Panc1 (cell line): ENCODE measurements at regions not wholly inside any gene's neighbourhood (a gene's known extent, or its start where the extent isn't known, plus 50 kb on each side); places are given as distances from the start of the nearest gene placed in this dataset.

Source experiments
- CTCF ChIP-seq: fragments of 450-650 bp; IDR thresholded peaks from 2 replicates; pipeline ENCODE4 v1.5.1; 2017; ENCODE audit warnings: mild to moderate bottlenecking
- REST ChIP-seq, 2 experiments: IDR thresholded peaks; 2 replicates each; pipeline ENCODE4 v1.6.1; 2011 to 2012; ENCODE audit warnings: low read depth in 2 of 2, control low read depth in 1 of 2, low read length in 1 of 2, mild to moderate bottlenecking in 1 of 2, moderate library complexity in 1 of 2; ENCODE audit not compliant: insufficient read depth in 1 of 2

GRCh38 chr1:95176861-95177260 is 57.1 kb upstream of the RWDD3 start:
- TF ChIP-seq CTCF (no peak), REST (IDR thresholded peaks at IDR 0.05; ENCODE audit: insufficient read depth in 1 of 2, low read depth in 2 of 2, low read length in 1 of 2) (no peak)
